K562 (cell line): ENCODE measurements at regions not wholly inside any gene's neighbourhood (a gene's known extent, or its start where the extent isn't known, plus 50 kb on each side); places are given as distances from the start of the nearest gene placed in this dataset.

ENCODE experiments used
- ATAC-seq: fragments of 200-7000 bp; cut with Tn5 transposase; 3 replicates; pipeline ENCODE4 v1.9.1; 2020; ENCODE audit warnings: moderate library complexity
- BruUV-seq: library from RNA; stranded (reverse); fragments of 400-500 nt; replicated peaks from 2 replicates; lab custom pipeline; 2021; lab: Mats Ljungman, UMichigan
- CTCF ChIA-PET: fragments of 300-600 bp; formaldehyde crosslinking; extraction: SDS; loops from one replicate; lab custom pipeline; 2021; ENCODE audit warnings: low intra/inter-chr PET ratio; lab: Yijun Ruan, JAX
- POLR2A ChIA-PET: fragments of 300-600, 350-650 bp; sonication (Branson Sonifier 250); formaldehyde crosslinking; extraction: SDS; loops from one replicate; lab custom pipeline; 2021; ENCODE audit warnings: antibody characterized with exemption, inconsistent platforms; lab: Yijun Ruan, JAX
- DNase-seq, 4 experiments: peaks; one replicate each; pipeline versions ENCODE4 v3.0.0 to v3.0.0-alpha.2; 2011 to 2018; ENCODE audit warnings: low spot score in 3 of 4, mixed read lengths in 3 of 4; ENCODE audit errors: extremely low read depth in 1 of 4
- FAIRE-seq: peaks from 2 replicates; lab custom pipeline; 2011; peaks lifted over from hg19 to GRCh38; lab: Jason Lieb, UNC
- H2AFZ ChIP-seq: 2 replicates; pipeline ENCODE4 v1.6.0; 2011; ENCODE audit warnings: low read depth, low read length, control low read depth, inconsistent platforms
- H3K27ac ChIP-seq: fragments of 200-600 bp; 3 replicates; pipeline ENCODE4 v1.8.0; 2011; ENCODE audit warnings: low read depth, mild to moderate bottlenecking, control low read depth, inconsistent platforms, low read length, moderate library complexity, mixed read lengths; ENCODE audit errors: extremely low read depth
- H3K27me3 ChIP-seq, 2 experiments: fragments of 300-600 bp in 1 of 2; 2 replicates in 1 of 2; 3 replicates in 1 of 2; pipeline versions ENCODE4 v1.6.0 to v1.8.0; 2011; ENCODE audit warnings: inconsistent platforms in 2 of 2, low read length in 2 of 2, mild to moderate bottlenecking in 1 of 2, mixed read lengths in 1 of 2, moderate library complexity in 1 of 2; ENCODE audit not compliant: control insufficient read depth in 2 of 2, insufficient read depth in 2 of 2
- H3K36me3 ChIP-seq: fragments of 300-600 bp; 3 replicates; pipeline ENCODE4 v1.8.0; 2011; ENCODE audit warnings: mild to moderate bottlenecking, low read length, inconsistent platforms; ENCODE audit not compliant: control insufficient read depth, insufficient read depth
- H3K4me1 ChIP-seq, 2 experiments: fragments of 200-600 bp in 1 of 2; replicated peaks in 1 of 2; 2 replicates in 1 of 2; 3 replicates in 1 of 2; pipeline versions ENCODE4 v1.5.1 to v1.8.0; 2011; ENCODE audit warnings: inconsistent platforms in 2 of 2, low read length in 2 of 2, mild to moderate bottlenecking in 1 of 2, mixed read lengths in 1 of 2, moderate library complexity in 1 of 2; ENCODE audit not compliant: control insufficient read depth in 2 of 2, insufficient read depth in 2 of 2
- H3K4me2 ChIP-seq: 2 replicates; pipeline ENCODE4 v1.6.1; 2011; ENCODE audit warnings: low read length, control low read depth, inconsistent platforms, mixed read lengths; ENCODE audit not compliant: insufficient read depth
- H3K4me3 ChIP-seq: fragments of 200-600 bp; sonication (generic), shearing (Covaris generic); 2 replicates; pipeline ENCODE4 v1.5.1; 2016; ENCODE audit warnings: control low read depth, inconsistent platforms
- H3K79me2 ChIP-seq: fragments of 200-600 bp; 3 replicates; pipeline ENCODE4 v1.8.0; 2011; ENCODE audit warnings: low read length, inconsistent platforms; ENCODE audit not compliant: control insufficient read depth, insufficient read depth
- H3K9ac ChIP-seq, 2 experiments: 2 replicates each; pipeline versions ENCODE4 v1.6.0 to v1.6.1; 2011; ENCODE audit warnings: low read depth in 2 of 2, low read length in 2 of 2, control low read depth in 1 of 2, inconsistent platforms in 1 of 2, mild to moderate bottlenecking in 1 of 2, mixed read lengths in 1 of 2; ENCODE audit not compliant: insufficient read depth in 1 of 2
- H3K9me1 ChIP-seq: one replicate; pipeline ENCODE4 v1.6.0; 2011; ENCODE audit warnings: inconsistent platforms, mild to moderate bottlenecking, low read length, moderate library complexity; ENCODE audit not compliant: control insufficient read depth, insufficient read depth
- H3K9me3 ChIP-seq: replicated peaks from 2 replicates; pipeline ENCODE4 v1.5.1; 2011; ENCODE audit warnings: low read depth, low read length, inconsistent platforms; ENCODE audit not compliant: control insufficient read depth, insufficient read depth
- H4K20me1 ChIP-seq: replicated peaks from 2 replicates; pipeline ENCODE4 v1.6.1; 2011; ENCODE audit warnings: low read length, inconsistent platforms, mixed read lengths; ENCODE audit not compliant: control insufficient read depth, insufficient read depth
- MTA2 ChIP-seq: fragments of 450-650 bp; IDR thresholded peaks from 2 replicates; pipeline ENCODE4 v1.6.1; 2016; ENCODE audit warnings: low read depth
- TGIF2 ChIP-seq: sonication (generic); formaldehyde crosslinking; IDR thresholded peaks from 2 replicates; pipeline ENCODE4 v1.8.1; 2022; ENCODE audit warnings: mild to moderate bottlenecking, missing genetic modification reagents, moderate library complexity
- ZBTB40 ChIP-seq, 2 experiments: fragments of 450-650 bp in 1 of 2; sonication (generic) in 1 of 2; formaldehyde crosslinking in 1 of 2; IDR thresholded peaks; 2 replicates each; pipeline versions ENCODE4 v1.7.1 to v1.9.0; 2016 to 2022; ENCODE audit warnings: inconsistent platforms in 1 of 2, mild to moderate bottlenecking in 1 of 2, missing genetic modification reagents in 1 of 2
- ZNF316 ChIP-seq: fragments of 450-650 bp; IDR thresholded peaks from 2 replicates; pipeline ENCODE4 v1.6.1; 2016
- ZNF445 ChIP-seq: fragments of 250-450 bp; sonication (Bioruptor Pico); IDR thresholded peaks from 2 replicates; pipeline ENCODE4 v1.4.0; 2020; ENCODE audit warnings: low read depth, mild to moderate bottlenecking, moderate library complexity
- WGBS: fragments of 100-300 bp; shearing (Covaris generic); methylation state at CpG from one replicate; pipeline ENCODE4 v1.1.6; 2016; ENCODE audit warnings: low coverage, mixed read lengths; ENCODE audit not compliant: insufficient coverage; ENCODE audit errors: missing lambda C conversion rate; 5-methylcytosine and 5-hydroxymethylcytosine counted together
- in situ Hi-C: fragments of 300-500 bp; cut with MboI; formaldehyde crosslinking; loops from 4 replicates; pipeline ENCODE4 v1.15.0; 2018; ENCODE audit warnings: inconsistent platforms, mixed read lengths
- intact Hi-C: fragments of 100-400 bp; cut with micrococcal nuclease; formaldehyde crosslinking; loops from 2 replicates; pipeline ENCODE4 v1.14.2; 2022
- TF ChIP-seq, protein P1 (sequence below), 3 experiments: fragments of 200-800 bp in 1 of 3; fragments of 250-450 bp in 1 of 3; fragments of 450-650 bp in 1 of 3; sonication (Bioruptor Pico) in 1 of 3; sonication (Bioruptor generic) in 1 of 3; formaldehyde crosslinking in 1 of 3; IDR thresholded peaks; 2 replicates each; pipeline versions ENCODE4 v1.6.1 to v1.8.0; 2016 to 2022; ENCODE audit warnings: mild to moderate bottlenecking in 2 of 3, missing genetic modification characterization in 2 of 3, missing compliant biosample characterization in 1 of 3, moderate library complexity in 1 of 3
- TF ChIP-seq, protein P2 (sequence below), 2 experiments: fragments of 250-450 bp in 1 of 2; fragments of 450-650 bp in 1 of 2; sonication (Bioruptor Pico) in 1 of 2; IDR thresholded peaks; 2 replicates each; pipeline versions ENCODE4 v1.6.1 to v1.8.0; 2016 to 2021; ENCODE audit warnings: mild to moderate bottlenecking in 2 of 2, moderate library complexity in 2 of 2, missing compliant biosample characterization in 1 of 2, missing genetic modification characterization in 1 of 2

DNA sequence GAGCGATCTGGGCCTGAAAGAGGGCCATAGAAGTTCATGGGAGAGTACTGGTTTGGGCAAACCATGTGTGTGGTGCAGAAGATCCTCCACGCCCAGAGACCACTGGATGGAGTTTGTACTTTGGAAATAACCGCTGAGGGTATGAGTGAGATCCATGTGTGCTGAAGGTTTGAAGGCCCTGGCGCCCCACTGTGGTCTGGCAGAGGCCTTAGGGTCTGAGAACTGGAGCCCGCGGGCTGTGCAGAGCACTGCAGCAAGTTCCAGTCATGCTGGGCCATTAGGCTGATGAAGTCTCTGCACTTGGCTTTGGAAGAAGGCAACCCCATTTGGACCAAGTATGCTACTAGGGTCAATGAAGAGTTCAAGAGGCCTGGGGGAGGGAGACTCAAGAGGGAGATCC, 186.4 kb downstream of the BUD13 start:
- intact Hi-C loops (no loop called here), in situ Hi-C loops (no loop called here)
- FAIRE-seq (no peak), DNase-seq (no peak), ATAC-seq (peak; percentile 49; the same call in 1 of the 3 replicates)
- Histone ChIP-seq H3K9ac (no peak overlapping the region), H3K9me1 (no peaks in the 10 kb centered on the region), H3K36me3 (no peaks in the 10 kb centered on the region), H3K79me2 (no peaks in the 10 kb centered on the region), H3K4me2 (no peak overlapping the region), H3K9me3 (no peaks in the 10 kb centered on the region), H3K27ac (no peak overlapping the region), H3K27me3 (peaks cover 6 to 42% of the 10 kb centered on the region in 2 experiments; a peak in 4 of 5 replicates), H4K20me1 (no peaks in the 10 kb centered on the region), H3K4me3 (no peak overlapping the region), H2AFZ (no peak overlapping the region), H3K4me1 (no peaks in the 10 kb centered on the region)
- CTCF ChIA-PET = no interaction called here
- 0% methylated on average over 6 of the region's 6 CpGs for WGBS
- POLR2A ChIA-PET = no interaction called here
- BruUV-seq = no TSS peak
- TF ChIP-seq ZBTB40 (IDR thresholded peaks at IDR 0.05) (no peak), ZBTB40 (CRISPR knock-in tag; IDR thresholded peaks at IDR 0.05) (no peak), ZNF445 (CRISPR knock-in tag) (no peak), ZNF316 (no peak), MTA2 (no peak), TGIF2 (CRISPR knock-in tag) (no peak)
- TF ChIP-seq, protein P1, sequence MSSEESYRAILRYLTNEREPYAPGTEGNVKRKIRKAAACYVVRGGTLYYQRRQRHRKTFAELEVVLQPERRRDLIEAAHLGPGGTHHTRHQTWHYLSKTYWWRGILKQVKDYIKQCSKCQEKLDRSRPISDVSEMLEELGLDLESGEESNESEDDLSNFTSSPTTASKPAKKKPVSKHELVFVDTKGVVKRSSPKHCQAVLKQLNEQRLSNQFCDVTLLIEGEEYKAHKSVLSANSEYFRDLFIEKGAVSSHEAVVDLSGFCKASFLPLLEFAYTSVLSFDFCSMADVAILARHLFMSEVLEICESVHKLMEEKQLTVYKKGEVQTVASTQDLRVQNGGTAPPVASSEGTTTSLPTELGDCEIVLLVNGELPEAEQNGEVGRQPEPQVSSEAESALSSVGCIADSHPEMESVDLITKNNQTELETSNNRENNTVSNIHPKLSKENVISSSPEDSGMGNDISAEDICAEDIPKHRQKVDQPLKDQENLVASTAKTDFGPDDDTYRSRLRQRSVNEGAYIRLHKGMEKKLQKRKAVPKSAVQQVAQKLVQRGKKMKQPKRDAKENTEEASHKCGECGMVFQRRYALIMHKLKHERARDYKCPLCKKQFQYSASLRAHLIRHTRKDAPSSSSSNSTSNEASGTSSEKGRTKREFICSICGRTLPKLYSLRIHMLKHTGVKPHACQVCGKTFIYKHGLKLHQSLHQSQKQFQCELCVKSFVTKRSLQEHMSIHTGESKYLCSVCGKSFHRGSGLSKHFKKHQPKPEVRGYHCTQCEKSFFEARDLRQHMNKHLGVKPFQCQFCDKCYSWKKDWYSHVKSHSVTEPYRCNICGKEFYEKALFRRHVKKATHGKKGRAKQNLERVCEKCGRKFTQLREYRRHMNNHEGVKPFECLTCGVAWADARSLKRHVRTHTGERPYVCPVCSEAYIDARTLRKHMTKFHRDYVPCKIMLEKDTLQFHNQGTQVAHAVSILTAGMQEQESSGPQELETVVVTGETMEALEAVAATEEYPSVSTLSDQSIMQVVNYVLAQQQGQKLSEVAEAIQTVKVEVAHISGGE (CRISPR knock-in tag; IDR thresholded peaks at IDR 0.05) = no peak
- TF ChIP-seq, protein P2, sequence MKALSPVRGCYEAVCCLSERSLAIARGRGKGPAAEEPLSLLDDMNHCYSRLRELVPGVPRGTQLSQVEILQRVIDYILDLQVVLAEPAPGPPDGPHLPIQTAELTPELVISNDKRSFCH (CRISPR knock-in tag; IDR thresholded peaks at IDR 0.05) = no peak
- TF ChIP-seq, protein P2 (tag; IDR thresholded peaks at IDR 0.05) = no peak
